SK-N-SH treated with all-trans-retinoic acid at 6 μM for 48 hours (cell line): ENCODE measurements at regions not wholly inside any gene's neighbourhood (a gene's known extent, or its start where the extent isn't known, plus 50 kb on each side); places are given as distances from the start of the nearest gene placed in this dataset.

Experiments used
- ATAC-seq: fragments of 200-7000 bp; cut with Tn5 transposase; 3 replicates; pipeline ENCODE4 v1.9.1; 2020; ENCODE audit warnings: mild to moderate bottlenecking, moderate library complexity
- ARNTL ChIP-seq: fragments of 450-650 bp; formaldehyde crosslinking; IDR thresholded peaks from 2 replicates; pipeline ENCODE4 v1.5.0; 2020; ENCODE audit warnings: low read depth, mild to moderate bottlenecking, moderate library complexity, borderline replicate concordance
- CSDC2 ChIP-seq: fragments of 250-450 bp; sonication (Bioruptor Pico); IDR thresholded peaks from 2 replicates; pipeline ENCODE4 v1.5.0; 2020; ENCODE audit warnings: mild to moderate bottlenecking, moderate library complexity
- CSRNP3 ChIP-seq: fragments of 250-450 bp; sonication (Bioruptor Pico); IDR thresholded peaks from 2 replicates; pipeline ENCODE4 v1.5.1; 2021; ENCODE audit warnings: mild to moderate bottlenecking, moderate library complexity
- ESRRG ChIP-seq: fragments of 250-450 bp; sonication (Bioruptor Pico); IDR thresholded peaks from 2 replicates; pipeline ENCODE4 v1.6.1; 2021; ENCODE audit warnings: mild to moderate bottlenecking
- GLIS3 ChIP-seq: fragments of 250-450 bp; sonication (Bioruptor Pico); IDR thresholded peaks from 2 replicates; pipeline ENCODE4 v1.5.0; 2020; ENCODE audit warnings: mild to moderate bottlenecking, moderate library complexity
- ISL1 ChIP-seq: fragments of 250-450 bp; sonication (Bioruptor Pico); IDR thresholded peaks from 2 replicates; pipeline ENCODE4 v2.1.2; 2022; ENCODE audit warnings: mild to moderate bottlenecking, moderate library complexity
- OSR1 ChIP-seq: fragments of 250-450 bp; sonication (Bioruptor Pico); IDR thresholded peaks from 2 replicates; pipeline ENCODE4 v1.8.0; 2022; ENCODE audit warnings: moderate library complexity, mild to moderate bottlenecking, inconsistent platforms
- POU6F1 ChIP-seq: fragments of 250-450 bp; sonication (Bioruptor Pico); IDR thresholded peaks from 2 replicates; pipeline ENCODE4 v1.8.0; 2021; ENCODE audit warnings: low read depth, mild to moderate bottlenecking, moderate library complexity, borderline replicate concordance
- PPARA ChIP-seq: fragments of 250-450 bp; sonication (Bioruptor Pico); IDR thresholded peaks from 2 replicates; pipeline ENCODE4 v1.5.0; 2020; ENCODE audit warnings: mild to moderate bottlenecking, borderline replicate concordance
- RARB ChIP-seq: fragments of 250-450 bp; sonication (Bioruptor Pico); IDR thresholded peaks from 2 replicates; pipeline ENCODE4 v1.8.0; 2021; ENCODE audit warnings: mild to moderate bottlenecking, moderate library complexity
- SNAI2 ChIP-seq: fragments of 250-450 bp; sonication (Bioruptor Pico); IDR thresholded peaks from 2 replicates; pipeline ENCODE4 v1.5.0; 2020; ENCODE audit warnings: mild to moderate bottlenecking, moderate library complexity
- TCF4 ChIP-seq: fragments of 250-450 bp; sonication (Bioruptor Pico); IDR thresholded peaks from 2 replicates; pipeline ENCODE4 v1.8.0; 2021; ENCODE audit warnings: mild to moderate bottlenecking, moderate library complexity, borderline replicate concordance
- TOX ChIP-seq: fragments of 250-450 bp; sonication (Bioruptor Pico); IDR thresholded peaks from 2 replicates; pipeline ENCODE4 v1.8.0; 2021; ENCODE audit warnings: mild to moderate bottlenecking, moderate library complexity, borderline replicate concordance
- TSHZ2 ChIP-seq: fragments of 250-450 bp; sonication (Bioruptor Pico); IDR thresholded peaks from 2 replicates; pipeline ENCODE4 v1.5.0; 2020; ENCODE audit warnings: mild to moderate bottlenecking, moderate library complexity
- ZC3H10 ChIP-seq: fragments of 250-450 bp; sonication (Bioruptor Pico); IDR thresholded peaks from 2 replicates; pipeline ENCODE4 v1.5.1; 2021; ENCODE audit warnings: mild to moderate bottlenecking, moderate library complexity
- ZFP3 ChIP-seq: fragments of 250-450 bp; sonication (Bioruptor Pico); IDR thresholded peaks from 2 replicates; pipeline ENCODE4 v1.5.0; 2020; ENCODE audit warnings: mild to moderate bottlenecking, moderate library complexity
- ZFP30 ChIP-seq: fragments of 450-650 bp; formaldehyde crosslinking; IDR thresholded peaks from 2 replicates; pipeline ENCODE4 v1.5.0; 2022; ENCODE audit warnings: mild to moderate bottlenecking, moderate library complexity
- ZNF565 ChIP-seq: fragments of 450-650 bp; formaldehyde crosslinking; conservative IDR thresholded peaks from 2 replicates; pipeline ENCODE4 v1.5.0; 2020; ENCODE audit warnings: low read depth, mild to moderate bottlenecking, moderate library complexity
- ZNF70 ChIP-seq: fragments of 450-650 bp; formaldehyde crosslinking; IDR thresholded peaks from 2 replicates; pipeline ENCODE4 v1.5.0; 2020; ENCODE audit warnings: mild to moderate bottlenecking, moderate library complexity
- ZNF8 ChIP-seq: fragments of 450-650 bp; formaldehyde crosslinking; IDR thresholded peaks from 2 replicates; pipeline ENCODE4 v1.5.0; 2020; ENCODE audit warnings: mild to moderate bottlenecking, moderate library complexity
- TF ChIP-seq, protein P1 (sequence below): fragments of 250-450 bp; sonication (Bioruptor Pico); IDR thresholded peaks from 2 replicates; pipeline ENCODE4 v1.8.0; 2020; ENCODE audit warnings: mild to moderate bottlenecking, moderate library complexity, borderline replicate concordance
- TF ChIP-seq, protein P2 (sequence below): fragments of 250-450 bp; sonication (Bioruptor Pico); IDR thresholded peaks from 2 replicates; pipeline ENCODE4 v1.5.1; 2020; ENCODE audit warnings: low read depth, mild to moderate bottlenecking, moderate library complexity

DNA sequence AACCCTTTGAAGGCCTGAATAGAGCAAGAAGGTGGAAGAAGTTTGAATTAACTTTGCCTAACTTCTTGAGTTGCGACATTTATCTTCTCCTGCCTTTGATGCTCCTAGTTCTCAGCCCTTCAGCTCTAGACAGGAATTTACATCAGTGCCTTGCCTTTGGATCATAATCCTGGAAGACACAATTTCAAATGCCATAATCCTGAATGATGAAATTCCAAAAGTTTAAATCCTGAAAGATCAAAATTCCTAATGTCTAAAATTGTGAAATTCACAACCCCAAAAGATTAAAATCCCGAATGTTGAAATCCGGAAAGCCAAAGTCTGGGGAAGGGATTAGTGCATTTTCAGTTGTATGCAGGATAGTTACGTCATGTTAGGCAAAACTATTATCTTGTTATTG lies 166.6 kb upstream of the PDZRN3 start (continued):
- TF ChIP-seq POU6F1 (CRISPR knock-in tag) (no peak), ZNF8 (CRISPR knock-in tag) (no peak), ZNF70 (CRISPR knock-in tag) (no peak)

DNA sequence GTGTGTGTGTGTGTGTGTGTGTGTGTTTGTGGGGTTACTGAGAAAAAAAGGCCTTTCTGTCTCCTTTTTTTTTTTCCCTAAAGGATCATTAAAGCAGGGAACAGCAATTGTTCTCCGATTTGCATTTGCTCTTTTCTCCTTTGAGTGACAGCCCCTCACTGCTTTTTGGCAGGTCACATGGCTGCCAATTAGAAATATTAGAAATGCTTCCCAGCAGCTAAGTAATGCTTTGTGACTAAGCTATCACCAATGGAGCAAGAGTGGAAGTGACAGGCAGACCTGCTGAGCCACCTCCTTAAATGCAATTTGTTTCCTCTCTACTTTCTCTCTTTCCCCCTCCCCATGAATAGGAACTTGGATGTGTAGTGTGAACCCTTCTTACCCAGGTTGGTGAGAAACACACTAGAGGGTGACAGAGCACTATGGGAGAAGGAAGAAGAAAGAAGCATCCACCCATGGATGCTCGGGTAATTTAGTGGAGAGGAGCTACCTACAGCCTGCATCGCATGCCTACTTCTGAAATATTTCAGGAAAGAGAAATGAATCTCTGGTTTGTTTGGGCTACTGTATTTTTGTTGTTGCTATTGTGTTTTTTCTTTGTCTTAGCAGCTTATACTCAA lies 165.2 kb upstream of the PDZRN3 start:
- ATAC-seq, result no peak
- TF ChIP-seq ZNF70 (CRISPR knock-in tag), result no peak
- no peak for TF ChIP-seq ZNF8 (CRISPR knock-in tag)
- no peak for TF ChIP-seq ESRRG (CRISPR knock-in tag)
- TF ChIP-seq ZC3H10, result no peak
- no peak for TF ChIP-seq ZFP3
- no peak for TF ChIP-seq CSDC2
- no peak for TF ChIP-seq TOX (CRISPR knock-in tag)
- TF ChIP-seq TCF4 (CRISPR knock-in tag), result no peak

DNA sequence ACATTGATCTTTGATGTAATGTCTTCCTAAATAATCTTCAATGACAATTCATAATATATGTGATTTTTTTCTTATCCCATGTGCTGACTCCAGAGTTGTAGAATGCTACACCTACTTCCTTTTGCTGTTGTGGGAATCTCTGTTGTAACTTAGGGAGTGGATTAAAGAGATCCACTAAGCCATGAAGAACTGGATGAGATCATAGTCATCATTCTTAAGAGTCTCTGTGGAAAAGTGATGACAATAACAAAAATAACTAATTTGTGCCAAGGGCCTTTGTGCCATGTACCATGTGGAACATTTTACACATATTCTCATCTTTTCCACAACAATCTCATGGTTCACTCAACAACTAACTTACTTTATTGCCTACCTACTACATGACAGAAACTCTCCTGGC lies 162.9 kb upstream of the PDZRN3 start:
- ATAC-seq, result no peak
- TF ChIP-seq ZFP3, result no peak
- TF ChIP-seq PPARA, result no peak
- TF ChIP-seq ARNTL, result no peak
- TF ChIP-seq, protein P1, sequence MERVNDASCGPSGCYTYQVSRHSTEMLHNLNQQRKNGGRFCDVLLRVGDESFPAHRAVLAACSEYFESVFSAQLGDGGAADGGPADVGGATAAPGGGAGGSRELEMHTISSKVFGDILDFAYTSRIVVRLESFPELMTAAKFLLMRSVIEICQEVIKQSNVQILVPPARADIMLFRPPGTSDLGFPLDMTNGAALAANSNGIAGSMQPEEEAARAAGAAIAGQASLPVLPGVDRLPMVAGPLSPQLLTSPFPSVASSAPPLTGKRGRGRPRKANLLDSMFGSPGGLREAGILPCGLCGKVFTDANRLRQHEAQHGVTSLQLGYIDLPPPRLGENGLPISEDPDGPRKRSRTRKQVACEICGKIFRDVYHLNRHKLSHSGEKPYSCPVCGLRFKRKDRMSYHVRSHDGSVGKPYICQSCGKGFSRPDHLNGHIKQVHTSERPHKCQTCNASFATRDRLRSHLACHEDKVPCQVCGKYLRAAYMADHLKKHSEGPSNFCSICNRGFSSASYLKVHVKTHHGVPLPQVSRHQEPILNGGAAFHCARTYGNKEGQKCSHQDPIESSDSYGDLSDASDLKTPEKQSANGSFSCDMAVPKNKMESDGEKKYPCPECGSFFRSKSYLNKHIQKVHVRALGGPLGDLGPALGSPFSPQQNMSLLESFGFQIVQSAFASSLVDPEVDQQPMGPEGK (CRISPR knock-in tag), result no peak
- TF ChIP-seq, protein P2, sequence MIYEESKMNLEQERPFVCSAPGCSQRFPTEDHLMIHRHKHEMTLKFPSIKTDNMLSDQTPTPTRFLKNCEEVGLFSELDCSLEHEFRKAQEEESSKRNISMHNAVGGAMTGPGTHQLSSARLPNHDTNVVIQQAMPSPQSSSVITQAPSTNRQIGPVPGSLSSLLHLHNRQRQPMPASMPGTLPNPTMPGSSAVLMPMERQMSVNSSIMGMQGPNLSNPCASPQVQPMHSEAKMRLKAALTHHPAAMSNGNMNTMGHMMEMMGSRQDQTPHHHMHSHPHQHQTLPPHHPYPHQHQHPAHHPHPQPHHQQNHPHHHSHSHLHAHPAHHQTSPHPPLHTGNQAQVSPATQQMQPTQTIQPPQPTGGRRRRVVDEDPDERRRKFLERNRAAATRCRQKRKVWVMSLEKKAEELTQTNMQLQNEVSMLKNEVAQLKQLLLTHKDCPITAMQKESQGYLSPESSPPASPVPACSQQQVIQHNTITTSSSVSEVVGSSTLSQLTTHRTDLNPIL (CRISPR knock-in tag), result no peak
- no peak for TF ChIP-seq RARB

DNA sequence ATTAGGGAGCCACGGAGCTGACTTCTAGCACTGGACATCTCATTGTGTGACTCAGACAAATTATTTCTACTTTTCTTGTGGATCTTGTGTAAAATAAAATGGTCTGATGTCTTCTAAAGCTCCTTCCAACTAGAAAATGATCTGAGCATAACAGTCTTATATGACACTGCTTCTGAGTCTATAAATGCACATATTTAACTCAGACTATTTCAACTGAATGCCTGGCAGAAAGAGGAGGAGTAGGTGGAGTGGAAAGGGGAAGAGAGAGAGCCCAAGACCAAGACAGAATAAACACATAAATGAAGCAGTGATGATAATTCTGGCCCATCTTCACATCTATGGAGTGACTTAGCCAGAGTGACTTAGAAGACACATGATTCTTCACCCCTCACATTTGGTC lies 162.3 kb upstream of the PDZRN3 start:
- ATAC-seq, result peak; percentile 35; the same call in 2 of the 3 replicates
- TF ChIP-seq ZNF70 (CRISPR knock-in tag) (no peak), CSRNP3 (CRISPR knock-in tag) (no peak), ZFP30 (CRISPR knock-in tag) (no peak), ZNF565 (CRISPR knock-in tag) (no peak), ZC3H10 (no peak), CSDC2 (no peak), RARB (no peak), ZNF8 (CRISPR knock-in tag) (no peak), PPARA (no peak), TSHZ2 (CRISPR knock-in tag) (no peak), ESRRG (CRISPR knock-in tag) (no peak), GLIS3 (CRISPR knock-in tag) (no peak), ZFP3 (no peak), OSR1 (no peak), SNAI2 (CRISPR knock-in tag) (no peak), TOX (CRISPR knock-in tag) (no peak), ISL1 (no peak)
- TF ChIP-seq, all 23 proteins: peak for 0
